ENCODE measurements at regions not wholly inside any gene's neighbourhood (a gene's known extent, or its start where the extent isn't known, plus 50 kb on each side); places are given as distances from the start of the nearest gene placed in this dataset.
A peak's percentile ranks its signal among the peaks of the same experiment; 100 is the strongest.

- H3K9me3 ChIP-seq (ENCODE audit: control insufficient read depth in 2 of 2, insufficient read depth in 1 of 2, low read depth in 1 of 2, low read length in 1 of 2) = no peaks in the 10 kb centered on the region
- no peaks in the 10 kb centered on the region for H3K36me3 ChIP-seq (ENCODE audit: control insufficient read depth in 2 of 2, insufficient read depth in 2 of 2, low read length in 1 of 2)
- 68 to 82% methylated on average over 2 of the region's 2 CpGs for WGBS, 2 donors
These were observed 98.7 kb downstream of the KCTD15 start for GRCh38 chr19:33895366-33895765.

GRCh38 chr19:33898062-33898677, 101.5 kb downstream of the KCTD15 start:
- H3K27me3 ChIP-seq (ENCODE audit: control insufficient read depth in 1 of 2, insufficient read depth in 2 of 2, low read length in 2 of 2) = no peaks in the 10 kb centered on the region

More at GRCh38 chr19:33895366-33895765, 98.7 kb downstream of the KCTD15 start:
- Histone ChIP-seq H3K4me3 (ENCODE audit: low read depth in 1 of 2, low read length in 2 of 2) (no peak overlapping the region), H3K4me1 (ENCODE audit: control insufficient read depth in 2 of 2, insufficient read depth in 2 of 2, low read length in 1 of 2) (no peaks in the 10 kb centered on the region), H3K27ac (ENCODE audit: low read depth in 2 of 2, low read length in 1 of 2) (no peak overlapping the region), H3K27me3 (ENCODE audit: control insufficient read depth in 1 of 2, insufficient read depth in 2 of 2, low read length in 2 of 2) (no peaks in the 10 kb centered on the region)

GRCh38 chr19:33900817-33901216, 104.1 kb downstream of the KCTD15 start:
- Histone ChIP-seq H3K4me1 (ENCODE audit: control insufficient read depth in 2 of 2, insufficient read depth in 2 of 2, low read length in 1 of 2) (no peaks in the 10 kb centered on the region), H3K4me3 (ENCODE audit: low read depth in 1 of 2, low read length in 2 of 2) (no peak overlapping the region), H3K36me3 (ENCODE audit: control insufficient read depth in 2 of 2, insufficient read depth in 2 of 2, low read length in 1 of 2) (no peaks in the 10 kb centered on the region), H3K27ac (ENCODE audit: low read depth in 2 of 2, low read length in 1 of 2) (no peak overlapping the region), H3K9me3 (ENCODE audit: control insufficient read depth in 2 of 2, insufficient read depth in 1 of 2, low read depth in 1 of 2, low read length in 1 of 2) (no peaks in the 10 kb centered on the region), H3K27me3 (ENCODE audit: control insufficient read depth in 1 of 2, insufficient read depth in 2 of 2, low read length in 2 of 2) (no peaks in the 10 kb centered on the region)
- 40 to 65% methylated on average over 3 of the region's 3 CpGs for WGBS, 2 donors

More at GRCh38 chr19:33898062-33898677, 101.5 kb downstream of the KCTD15 start:
- no peak overlapping the region for H3K4me3 ChIP-seq (ENCODE audit: low read depth in 1 of 2, low read length in 2 of 2)
- H3K4me1 ChIP-seq (ENCODE audit: control insufficient read depth in 2 of 2, insufficient read depth in 2 of 2, low read length in 1 of 2) = no peaks in the 10 kb centered on the region
- no peaks in the 10 kb centered on the region for H3K36me3 ChIP-seq (ENCODE audit: control insufficient read depth in 2 of 2, insufficient read depth in 2 of 2, low read length in 1 of 2)
- H3K9me3 ChIP-seq (ENCODE audit: control insufficient read depth in 2 of 2, insufficient read depth in 1 of 2, low read depth in 1 of 2, low read length in 1 of 2) = no peaks in the 10 kb centered on the region
- H3K27ac ChIP-seq (ENCODE audit: low read depth in 2 of 2, low read length in 1 of 2) = no peak overlapping the region

- Histone ChIP-seq H3K9me3 (ENCODE audit: control insufficient read depth in 2 of 2, insufficient read depth in 1 of 2, low read depth in 1 of 2, low read length in 1 of 2) (no peaks in the 10 kb centered on the region), H3K36me3 (ENCODE audit: control insufficient read depth in 2 of 2, insufficient read depth in 2 of 2, low read length in 1 of 2) (no peaks in the 10 kb centered on the region), H3K27ac (ENCODE audit: low read depth in 2 of 2, low read length in 1 of 2) (no peak overlapping the region), H3K4me3 (ENCODE audit: low read depth in 1 of 2, low read length in 2 of 2) (no peak overlapping the region), H3K27me3 (ENCODE audit: control insufficient read depth in 1 of 2, insufficient read depth in 2 of 2, low read length in 2 of 2) (no peaks in the 10 kb centered on the region), H3K4me1 (ENCODE audit: control insufficient read depth in 2 of 2, insufficient read depth in 2 of 2, low read length in 1 of 2) (peaks cover 0 to 3% of the 10 kb centered on the region in 2 donors)
- 51 to 62% methylated on average over 3 of the region's 3 CpGs for WGBS, 2 donors
These were observed 105.7 kb downstream of the KCTD15 start for GRCh38 chr19:33902395-33902794.

GRCh38 chr19:33902802-33903488, 106.3 kb downstream of the KCTD15 start:
- H3K36me3 ChIP-seq (ENCODE audit: control insufficient read depth in 2 of 2, insufficient read depth in 2 of 2, low read length in 1 of 2) = no peaks in the 10 kb centered on the region
- no peak overlapping the region for H3K27ac ChIP-seq (ENCODE audit: low read depth in 2 of 2, low read length in 1 of 2)
- H3K27me3 ChIP-seq (ENCODE audit: control insufficient read depth in 1 of 2, insufficient read depth in 2 of 2, low read length in 2 of 2) = no peaks in the 10 kb centered on the region
- no peaks in the 10 kb centered on the region for H3K9me3 ChIP-seq (ENCODE audit: control insufficient read depth in 2 of 2, insufficient read depth in 1 of 2, low read depth in 1 of 2, low read length in 1 of 2)
- whole genome bisulfite sequencing, 2 donors = 69 to 71% methylated on average over 13 to 16 of the region's 22 CpGs
- H3K4me3 ChIP-seq (ENCODE audit: low read depth in 1 of 2, low read length in 2 of 2) = no peak overlapping the region
- peaks cover 0 to 3% of the 10 kb centered on the region in 2 donors for H3K4me1 ChIP-seq (ENCODE audit: control insufficient read depth in 2 of 2, insufficient read depth in 2 of 2, low read length in 1 of 2)

GRCh38 chr19:33903489-33903850, 106.8 kb downstream of the KCTD15 start:
- H3K27ac ChIP-seq (ENCODE audit: low read depth in 2 of 2, low read length in 1 of 2) = no peak overlapping the region
- no peak overlapping the region for H3K4me3 ChIP-seq (ENCODE audit: low read depth in 1 of 2, low read length in 2 of 2)
- H3K27me3 ChIP-seq (ENCODE audit: control insufficient read depth in 1 of 2, insufficient read depth in 2 of 2, low read length in 2 of 2) = no peaks in the 10 kb centered on the region
- WGBS, 2 donors = 72 to 78% methylated on average over 8 to 9 of the region's 9 CpGs
- H3K4me1 ChIP-seq (ENCODE audit: control insufficient read depth in 2 of 2, insufficient read depth in 2 of 2, low read length in 1 of 2) = peaks cover 0 to 3% of the 10 kb centered on the region in 2 donors
- peaks cover 0 to under 1% of the 10 kb centered on the region in 2 donors for H3K9me3 ChIP-seq (ENCODE audit: control insufficient read depth in 2 of 2, insufficient read depth in 1 of 2, low read depth in 1 of 2, low read length in 1 of 2)
- no peaks in the 10 kb centered on the region for H3K36me3 ChIP-seq (ENCODE audit: control insufficient read depth in 2 of 2, insufficient read depth in 2 of 2, low read length in 1 of 2)

GRCh38 chr19:33904681-33905080, 108.0 kb downstream of the KCTD15 start:
- no peaks in the 10 kb centered on the region for H3K36me3 ChIP-seq (ENCODE audit: control insufficient read depth in 2 of 2, insufficient read depth in 2 of 2, low read length in 1 of 2)
- H3K27me3 ChIP-seq (ENCODE audit: control insufficient read depth in 1 of 2, insufficient read depth in 2 of 2, low read length in 2 of 2) = no peaks in the 10 kb centered on the region
- WGBS, 2 donors = 38 to 47% methylated on average over 7 of the region's 7 CpGs
- H3K4me3 ChIP-seq (ENCODE audit: low read depth in 1 of 2, low read length in 2 of 2) = peak overlapping the region in 1 of 2 donors; percentile 63
- H3K27ac ChIP-seq (ENCODE audit: low read depth in 2 of 2, low read length in 1 of 2) = peak overlapping the region; percentile 64 to 93
- H3K4me1 ChIP-seq (ENCODE audit: control insufficient read depth in 2 of 2, insufficient read depth in 2 of 2, low read length in 1 of 2) = peaks cover 0 to 5% of the 10 kb centered on the region in 2 donors
- peaks cover 0 to 3% of the 10 kb centered on the region in 2 donors for H3K9me3 ChIP-seq (ENCODE audit: control insufficient read depth in 2 of 2, insufficient read depth in 1 of 2, low read depth in 1 of 2, low read length in 1 of 2)

GRCh38 chr19:33905473-33905936, 108.8 kb downstream of the KCTD15 start:
- peaks cover 0 to 5% of the 10 kb centered on the region in 2 donors for H3K4me1 ChIP-seq (ENCODE audit: control insufficient read depth in 2 of 2, insufficient read depth in 2 of 2, low read length in 1 of 2)
- 3% methylated on average over 26 of the region's 26 CpGs for WGBS, 2 donors
- H3K4me3 ChIP-seq (ENCODE audit: low read depth in 1 of 2, low read length in 2 of 2) = peak overlapping the region; percentile 49 to 63
- no peaks in the 10 kb centered on the region for H3K27me3 ChIP-seq (ENCODE audit: control insufficient read depth in 1 of 2, insufficient read depth in 2 of 2, low read length in 2 of 2)
- H3K36me3 ChIP-seq (ENCODE audit: control insufficient read depth in 2 of 2, insufficient read depth in 2 of 2, low read length in 1 of 2) = no peaks in the 10 kb centered on the region
- H3K27ac ChIP-seq (ENCODE audit: low read depth in 2 of 2, low read length in 1 of 2) = peak overlapping the region; percentile 93 to 97
- H3K9me3 ChIP-seq (ENCODE audit: control insufficient read depth in 2 of 2, insufficient read depth in 1 of 2, low read depth in 1 of 2, low read length in 1 of 2) = peaks cover 0 to 3% of the 10 kb centered on the region in 2 donors

- Histone ChIP-seq H3K4me1 (ENCODE audit: control insufficient read depth in 2 of 2, insufficient read depth in 2 of 2, low read length in 1 of 2) (peaks cover 0 to 5% of the 10 kb centered on the region in 2 donors), H3K9me3 (ENCODE audit: control insufficient read depth in 2 of 2, insufficient read depth in 1 of 2, low read depth in 1 of 2, low read length in 1 of 2) (peaks cover 0 to 3% of the 10 kb centered on the region in 2 donors), H3K27me3 (ENCODE audit: control insufficient read depth in 1 of 2, insufficient read depth in 2 of 2, low read length in 2 of 2) (no peaks in the 10 kb centered on the region), H3K4me3 (ENCODE audit: low read depth in 1 of 2, low read length in 2 of 2) (peak overlapping the region; percentile 57 to 63), H3K27ac (ENCODE audit: low read depth in 2 of 2, low read length in 1 of 2) (peak overlapping the region; percentile 93 to 97), H3K36me3 (ENCODE audit: control insufficient read depth in 2 of 2, insufficient read depth in 2 of 2, low read length in 1 of 2) (no peaks in the 10 kb centered on the region)
- 1 to 2% methylated on average over 48 to 60 of the region's 60 CpGs for WGBS, 2 donors
These were observed 109.4 kb downstream of the KCTD15 start for GRCh38 chr19:33905937-33906577.

Data from esophagus (tissue), 2 donors.